ENCODE measurements at regions not wholly inside any gene's neighbourhood (a gene's known extent, or its start where the extent isn't known, plus 50 kb on each side); places are given as distances from the start of the nearest gene placed in this dataset.

DNA sequence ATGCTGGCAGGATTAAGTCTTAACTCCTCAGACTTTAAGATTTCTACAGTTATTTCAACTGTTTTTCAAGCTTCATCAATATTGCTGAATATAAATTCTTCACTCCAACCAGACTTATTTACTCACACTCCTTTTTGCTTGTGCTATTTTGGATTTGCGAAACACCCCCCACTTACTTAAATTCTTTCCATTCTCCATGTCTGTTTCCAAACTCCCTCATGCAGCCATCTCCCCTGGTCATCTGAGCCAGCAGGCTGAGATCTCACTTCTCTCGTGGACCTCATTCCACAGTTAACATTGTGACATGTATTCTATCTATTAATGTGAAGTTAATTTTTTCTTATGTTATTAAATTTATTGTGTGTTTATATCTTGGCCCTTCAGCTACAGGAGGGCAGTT lies 188.9 kb upstream of the HDAC9 start:
- TF ChIP-seq, protein P1, sequence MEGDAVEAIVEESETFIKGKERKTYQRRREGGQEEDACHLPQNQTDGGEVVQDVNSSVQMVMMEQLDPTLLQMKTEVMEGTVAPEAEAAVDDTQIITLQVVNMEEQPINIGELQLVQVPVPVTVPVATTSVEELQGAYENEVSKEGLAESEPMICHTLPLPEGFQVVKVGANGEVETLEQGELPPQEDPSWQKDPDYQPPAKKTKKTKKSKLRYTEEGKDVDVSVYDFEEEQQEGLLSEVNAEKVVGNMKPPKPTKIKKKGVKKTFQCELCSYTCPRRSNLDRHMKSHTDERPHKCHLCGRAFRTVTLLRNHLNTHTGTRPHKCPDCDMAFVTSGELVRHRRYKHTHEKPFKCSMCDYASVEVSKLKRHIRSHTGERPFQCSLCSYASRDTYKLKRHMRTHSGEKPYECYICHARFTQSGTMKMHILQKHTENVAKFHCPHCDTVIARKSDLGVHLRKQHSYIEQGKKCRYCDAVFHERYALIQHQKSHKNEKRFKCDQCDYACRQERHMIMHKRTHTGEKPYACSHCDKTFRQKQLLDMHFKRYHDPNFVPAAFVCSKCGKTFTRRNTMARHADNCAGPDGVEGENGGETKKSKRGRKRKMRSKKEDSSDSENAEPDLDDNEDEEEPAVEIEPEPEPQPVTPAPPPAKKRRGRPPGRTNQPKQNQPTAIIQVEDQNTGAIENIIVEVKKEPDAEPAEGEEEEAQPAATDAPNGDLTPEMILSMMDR (IDR thresholded peaks at IDR 0.05; ENCODE audit: low read depth, low read length): no peak
- no peak for TF ChIP-seq EZH2phosphoT487 (IDR thresholded peaks at IDR 0.05; ENCODE audit: low read depth)
